ENCODE measurements at regions not wholly inside any gene's neighbourhood (a gene's known extent, or its start where the extent isn't known, plus 50 kb on each side); places are given as distances from the start of the nearest gene placed in this dataset.
"Not testable (repeated sequence)": the region's sequence is repeated elsewhere in the genome, so short reads cannot be mapped to it uniquely, and the experiment has no call there.

DNA sequence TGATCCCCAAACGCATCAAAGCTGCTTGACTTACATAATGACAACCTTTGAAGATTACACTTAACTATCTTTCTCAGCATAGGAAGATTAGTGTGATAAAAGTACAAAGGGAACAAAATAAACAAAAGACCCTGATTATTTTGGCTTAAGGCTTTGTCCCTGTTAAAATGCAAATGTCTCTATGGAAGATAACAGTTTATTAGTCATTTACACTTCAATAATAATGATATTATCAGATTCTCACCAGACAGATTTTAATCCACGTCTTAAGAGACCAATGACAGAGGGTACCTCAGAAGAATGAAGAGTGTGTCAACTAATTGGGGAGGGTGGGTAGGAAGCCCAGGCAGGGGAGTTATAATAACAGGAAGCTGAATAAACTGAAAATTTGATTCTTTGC lies 510.4 kb upstream of the PTBP2 start:
- WGBS, 2 donors: 66 to 83% methylated on average over 2 of the region's 2 CpGs
- no peak overlapping the region for H3K27ac ChIP-seq
- H3K27me3 ChIP-seq: no peaks in the 10 kb centered on the region
- no peak for DNase-seq
- H3K4me1 ChIP-seq: no peaks in the 10 kb centered on the region
- TF ChIP-seq POLR2A (IDR thresholded peaks at IDR 0.05) (no peak), EP300 (IDR thresholded peaks at IDR 0.05) (no peak), POLR2AphosphoS5 (IDR thresholded peaks at IDR 0.05) (no peak)
- TF ChIP-seq, protein P1, sequence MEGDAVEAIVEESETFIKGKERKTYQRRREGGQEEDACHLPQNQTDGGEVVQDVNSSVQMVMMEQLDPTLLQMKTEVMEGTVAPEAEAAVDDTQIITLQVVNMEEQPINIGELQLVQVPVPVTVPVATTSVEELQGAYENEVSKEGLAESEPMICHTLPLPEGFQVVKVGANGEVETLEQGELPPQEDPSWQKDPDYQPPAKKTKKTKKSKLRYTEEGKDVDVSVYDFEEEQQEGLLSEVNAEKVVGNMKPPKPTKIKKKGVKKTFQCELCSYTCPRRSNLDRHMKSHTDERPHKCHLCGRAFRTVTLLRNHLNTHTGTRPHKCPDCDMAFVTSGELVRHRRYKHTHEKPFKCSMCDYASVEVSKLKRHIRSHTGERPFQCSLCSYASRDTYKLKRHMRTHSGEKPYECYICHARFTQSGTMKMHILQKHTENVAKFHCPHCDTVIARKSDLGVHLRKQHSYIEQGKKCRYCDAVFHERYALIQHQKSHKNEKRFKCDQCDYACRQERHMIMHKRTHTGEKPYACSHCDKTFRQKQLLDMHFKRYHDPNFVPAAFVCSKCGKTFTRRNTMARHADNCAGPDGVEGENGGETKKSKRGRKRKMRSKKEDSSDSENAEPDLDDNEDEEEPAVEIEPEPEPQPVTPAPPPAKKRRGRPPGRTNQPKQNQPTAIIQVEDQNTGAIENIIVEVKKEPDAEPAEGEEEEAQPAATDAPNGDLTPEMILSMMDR (IDR thresholded peaks at IDR 0.05): no peak
- intact Hi-C loops (cut with DNase I): no loop called here
- H3K4me3 ChIP-seq: no peak overlapping the region
- no peaks in the 10 kb centered on the region for H3K36me3 ChIP-seq
- H3K9me3 ChIP-seq: no peaks in the 10 kb centered on the region

DNA sequence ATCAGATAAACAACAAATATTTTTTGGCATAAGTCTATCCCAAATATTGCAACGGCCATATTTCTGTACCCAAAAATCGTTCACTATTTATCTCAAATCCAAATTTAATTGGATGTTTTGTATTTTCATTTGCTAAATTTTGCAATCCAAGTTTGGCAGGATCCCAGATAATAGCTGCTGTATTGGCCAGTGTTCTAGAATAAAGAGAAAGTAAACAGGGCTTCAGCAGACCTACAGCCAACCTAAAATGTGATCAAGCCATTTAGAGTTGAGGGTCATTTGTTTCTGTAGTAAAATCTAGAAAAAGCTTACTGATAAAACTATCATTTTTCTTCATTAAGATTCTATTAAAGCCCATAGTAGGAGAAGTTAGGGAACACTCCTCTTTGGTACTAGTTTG lies 506.6 kb upstream of the PTBP2 start:
- DNase-seq: no peak
- Histone ChIP-seq H3K36me3 (no peaks in the 10 kb centered on the region), H3K27me3 (no peaks in the 10 kb centered on the region), H3K4me3 (no peak overlapping the region), H3K9me3 (no peaks in the 10 kb centered on the region), H3K27ac (no peak overlapping the region), H3K4me1 (no peaks in the 10 kb centered on the region)
- TF ChIP-seq POLR2A (IDR thresholded peaks at IDR 0.05) (no peak), EP300 (IDR thresholded peaks at IDR 0.05) (no peak), POLR2AphosphoS5 (IDR thresholded peaks at IDR 0.05) (no peak)
- TF ChIP-seq, protein P1 (IDR thresholded peaks at IDR 0.05): no peak
- WGBS, 2 donors: 48 to 67% methylated on average over 2 of the region's 2 CpGs
- intact Hi-C loops (cut with DNase I): no loop called here

DNA sequence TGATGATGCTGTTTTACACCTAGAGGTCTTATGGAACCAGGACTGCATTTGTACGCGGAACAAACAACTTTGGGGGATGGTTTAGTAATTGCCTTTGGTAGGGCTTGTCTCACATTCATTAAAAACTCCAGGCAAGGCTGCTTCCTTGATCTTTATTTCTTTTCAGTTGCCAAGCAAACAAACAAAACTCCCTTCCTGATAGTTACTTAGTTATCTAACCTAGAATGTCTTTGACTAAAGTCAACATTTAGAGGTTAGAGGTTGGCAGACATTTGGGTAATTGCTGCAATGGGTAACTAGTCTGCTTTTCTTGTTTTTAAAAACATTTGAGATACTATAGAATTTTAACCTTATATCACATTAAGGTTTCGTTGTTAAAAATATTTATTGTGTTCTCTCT lies 500.9 kb upstream of the PTBP2 start:
- intact Hi-C loops (cut with DNase I): no loop called here

DNA sequence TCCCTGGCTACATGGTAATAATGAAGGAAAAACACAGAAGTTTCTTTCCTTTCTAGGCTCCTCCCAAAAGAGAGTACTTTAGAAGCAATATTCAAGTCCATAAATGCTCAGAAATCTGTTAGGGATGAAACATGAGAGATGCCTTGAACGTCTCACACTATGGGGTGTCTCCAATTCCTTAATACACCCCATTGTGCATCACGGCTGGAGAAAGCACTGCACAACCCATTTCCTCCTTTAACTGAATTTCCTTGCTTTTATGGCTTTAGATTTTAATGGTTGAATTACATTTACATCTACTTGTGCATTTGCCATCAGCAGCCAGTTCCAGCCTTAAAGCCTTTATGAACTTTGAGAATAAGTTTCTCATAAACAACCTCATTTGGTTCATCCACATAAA lies 498.9 kb upstream of the PTBP2 start:
- Histone ChIP-seq H3K4me1 (no peaks in the 10 kb centered on the region), H3K9me3 (no peaks in the 10 kb centered on the region), H3K4me3 (no peak overlapping the region), H3K27me3 (no peaks in the 10 kb centered on the region), H3K36me3 (no peaks in the 10 kb centered on the region), H3K27ac (no peak overlapping the region)
- intact Hi-C loops (cut with DNase I): no loop called here
- WGBS, 2 donors: 80 to 82% methylated on average over 2 of the region's 2 CpGs
- DNase-seq: no peak
- TF ChIP-seq EP300 (IDR thresholded peaks at IDR 0.05) (no peak), POLR2A (IDR thresholded peaks at IDR 0.05) (no peak), POLR2AphosphoS5 (IDR thresholded peaks at IDR 0.05) (no peak)
- TF ChIP-seq, protein P1 (IDR thresholded peaks at IDR 0.05): no peak

More for the DNA sequence above, 500.9 kb upstream of the PTBP2 start:
- no peaks in the 10 kb centered on the region for H3K36me3 ChIP-seq
- TF ChIP-seq POLR2AphosphoS5 (IDR thresholded peaks at IDR 0.05): no peak
- TF ChIP-seq POLR2A (IDR thresholded peaks at IDR 0.05): no peak
- TF ChIP-seq EP300 (IDR thresholded peaks at IDR 0.05): no peak
- TF ChIP-seq, protein P1 (IDR thresholded peaks at IDR 0.05): no peak
- no peaks in the 10 kb centered on the region for H3K27me3 ChIP-seq
- H3K9me3 ChIP-seq: no peaks in the 10 kb centered on the region
- DNase-seq: no peak
- H3K4me3 ChIP-seq: no peak overlapping the region
- H3K27ac ChIP-seq: no peak overlapping the region
- WGBS, 2 donors: 36 to 71% methylated on average over 3 of the region's 3 CpGs
- no peaks in the 10 kb centered on the region for H3K4me1 ChIP-seq

DNA sequence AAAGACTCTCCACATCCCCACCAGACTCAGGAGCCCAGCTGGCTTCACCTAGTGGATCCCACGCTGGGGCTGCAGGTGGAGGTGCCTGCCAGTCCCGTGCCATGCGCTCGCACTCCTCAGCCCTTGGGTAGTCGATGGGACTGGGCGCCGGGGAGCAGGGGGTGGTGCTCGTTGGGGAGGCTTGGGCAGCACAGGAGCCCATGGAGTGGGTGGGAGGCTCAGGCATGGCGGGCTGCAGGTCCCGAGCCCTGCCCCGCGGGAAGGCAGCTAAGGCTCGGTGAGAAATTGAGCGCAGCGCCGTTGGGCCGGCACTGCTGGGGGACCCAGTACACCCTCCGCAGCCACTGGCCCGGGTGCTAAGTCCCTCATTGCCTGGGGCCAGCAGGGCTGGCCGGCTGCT lies 497.4 kb upstream of the PTBP2 start:
- H3K36me3 ChIP-seq; H3K27ac ChIP-seq; intact Hi-C loops (cut with DNase I); H3K27me3 ChIP-seq; H3K4me3 ChIP-seq; H3K4me1 ChIP-seq; DNase-seq; H3K9me3 ChIP-seq: not testable (repeated sequence)
- WGBS, 2 donors: 95 to 96% methylated on average over 20 of the region's 20 CpGs

Measured in sigmoid colon (tissue), 6 donors.